ENCODE measurements at regions not wholly inside any gene's neighbourhood (a gene's known extent, or its start where the extent isn't known, plus 50 kb on each side); places are given as distances from the start of the nearest gene placed in this dataset.

GRCh38 chr16:6835941-6836340 is 496.7 kb upstream of the RBFOX1 start:
- TF ChIP-seq CTCF (conservative IDR thresholded peaks at IDR 0.05) = no peak
- H3K36me3 Mint-ChIP-seq = no peaks in the 10 kb centered on the region
- DNase-seq (ENCODE audit: extremely low spot score, unreplicated experiment) = no peak
- no peaks in the 10 kb centered on the region for H3K4me1 Mint-ChIP-seq (ENCODE audit: unreplicated experiment)
- H3K27ac Mint-ChIP-seq = no peak overlapping the region
- H3K27me3 Mint-ChIP-seq = no peaks in the 10 kb centered on the region
- no peak overlapping the region for H3K4me3 Mint-ChIP-seq
- no peaks in the 10 kb centered on the region for H3K9me3 Mint-ChIP-seq

GRCh38 chr16:6835516-6835915 is 497.1 kb upstream of the RBFOX1 start:
- H3K4me1 Mint-ChIP-seq (ENCODE audit: unreplicated experiment) = no peaks in the 10 kb centered on the region
- H3K36me3 Mint-ChIP-seq = no peaks in the 10 kb centered on the region
- DNase-seq (ENCODE audit: extremely low spot score, unreplicated experiment) = no peak
- H3K9me3 Mint-ChIP-seq = no peaks in the 10 kb centered on the region
- H3K27ac Mint-ChIP-seq = no peak overlapping the region
- H3K4me3 Mint-ChIP-seq = no peak overlapping the region
- no peak for TF ChIP-seq CTCF (conservative IDR thresholded peaks at IDR 0.05)
- no peaks in the 10 kb centered on the region for H3K27me3 Mint-ChIP-seq

- no peaks in the 10 kb centered on the region for H3K9me3 Mint-ChIP-seq
- no peak overlapping the region for H3K27ac Mint-ChIP-seq
- H3K36me3 Mint-ChIP-seq = no peaks in the 10 kb centered on the region
- no peak for DNase-seq (ENCODE audit: extremely low spot score, unreplicated experiment)
- H3K4me3 Mint-ChIP-seq = no peak overlapping the region
- TF ChIP-seq CTCF (conservative IDR thresholded peaks at IDR 0.05) = no peak
- no peaks in the 10 kb centered on the region for H3K4me1 Mint-ChIP-seq (ENCODE audit: unreplicated experiment)
- H3K27me3 Mint-ChIP-seq = no peaks in the 10 kb centered on the region
Observed at GRCh38 chr16:6828690-6829089, 504.0 kb upstream of the RBFOX1 start.

GRCh38 chr16:6827931-6828330 is 504.7 kb upstream of the RBFOX1 start:
- H3K27ac Mint-ChIP-seq = no peak overlapping the region
- no peak for DNase-seq (ENCODE audit: extremely low spot score, unreplicated experiment)
- H3K36me3 Mint-ChIP-seq = no peaks in the 10 kb centered on the region
- no peaks in the 10 kb centered on the region for H3K9me3 Mint-ChIP-seq
- no peak overlapping the region for H3K4me3 Mint-ChIP-seq
- TF ChIP-seq CTCF (conservative IDR thresholded peaks at IDR 0.05) = no peak
- H3K4me1 Mint-ChIP-seq (ENCODE audit: unreplicated experiment) = no peaks in the 10 kb centered on the region
- no peaks in the 10 kb centered on the region for H3K27me3 Mint-ChIP-seq

GRCh38 chr16:6827267-6827666 is 505.4 kb upstream of the RBFOX1 start:
- Mint-ChIP-seq H3K36me3 (no peaks in the 10 kb centered on the region), H3K4me3 (no peak overlapping the region), H3K4me1 (ENCODE audit: unreplicated experiment) (no peaks in the 10 kb centered on the region), H3K27ac (no peak overlapping the region), H3K9me3 (no peaks in the 10 kb centered on the region), H3K27me3 (no peaks in the 10 kb centered on the region)
- no peak for DNase-seq (ENCODE audit: extremely low spot score, unreplicated experiment)
- no peak for TF ChIP-seq CTCF (conservative IDR thresholded peaks at IDR 0.05)

- no peak for DNase-seq (ENCODE audit: extremely low spot score, unreplicated experiment)
- Mint-ChIP-seq H3K27ac (no peak overlapping the region), H3K4me3 (no peak overlapping the region), H3K36me3 (no peaks in the 10 kb centered on the region), H3K27me3 (no peaks in the 10 kb centered on the region), H3K9me3 (no peaks in the 10 kb centered on the region), H3K4me1 (ENCODE audit: unreplicated experiment) (no peaks in the 10 kb centered on the region)
- no peak for TF ChIP-seq CTCF (conservative IDR thresholded peaks at IDR 0.05)
Observed at GRCh38 chr16:6822041-6822440, 510.6 kb upstream of the RBFOX1 start.
